OCI-LY7 (cell line): ENCODE measurements at regions not wholly inside any gene's neighbourhood (a gene's known extent, or its start where the extent isn't known, plus 50 kb on each side); places are given as distances from the start of the nearest gene placed in this dataset.

ENCODE experiments used
- BruUV-seq: library from RNA; stranded (reverse); fragments of 400-500 nt; replicated peaks from 2 replicates; lab custom pipeline; 2021; lab: Mats Ljungman, UMichigan
- CTCF ChIA-PET: fragments of 300-600 bp; sonication (Branson Sonifier 250); formaldehyde crosslinking; loops from one replicate; lab custom pipeline; 2022; ENCODE audit warnings: antibody characterized with exemption; ENCODE audit not compliant: unreplicated experiment; lab: Charles Lee
- POLR2A ChIA-PET: fragments of 300-600 bp; sonication (Branson Sonifier 250); formaldehyde crosslinking; loops from one replicate; lab custom pipeline; 2022; ENCODE audit warnings: antibody characterized with exemption; lab: Charles Lee
- DNase-seq: peaks from one replicate; pipeline ENCODE4 v3.0.0-alpha.2; 2015; ENCODE audit warnings: low spot score
- H2AFZ ChIP-seq: fragments of 200-600 bp; sonication (generic), shearing (Covaris generic); 2 replicates; pipeline ENCODE4 v1.6.1; 2014; ENCODE audit warnings: mild to moderate bottlenecking, antibody characterized with exemption, low read length, moderate library complexity
- H3K27ac ChIP-seq: fragments of 200-600 bp; sonication (generic); 2 replicates; pipeline ENCODE4 v1.5.1; 2014; ENCODE audit warnings: mixed run types, low read depth, mild to moderate bottlenecking, moderate library complexity, low read length, inconsistent platforms; ENCODE audit not compliant: poor library complexity, severe bottlenecking
- H3K36me3 ChIP-seq: fragments of 200-600 bp; sonication (generic); 2 replicates; pipeline ENCODE4 v1.6.1; 2014; ENCODE audit warnings: mild to moderate bottlenecking, antibody characterized with exemption, low read length, moderate library complexity, mixed read lengths; ENCODE audit not compliant: insufficient read depth
- H3K4me1 ChIP-seq: fragments of 200-600 bp; sonication (generic); 2 replicates; pipeline ENCODE4 v1.5.1; 2014; ENCODE audit warnings: mild to moderate bottlenecking, low read length; ENCODE audit not compliant: insufficient read depth, poor library complexity, severe bottlenecking
- H3K4me2 ChIP-seq: fragments of 200-600 bp; sonication (generic); 2 replicates; pipeline ENCODE4 v1.6.1; 2014; ENCODE audit warnings: mild to moderate bottlenecking, low read length
- H3K4me3 ChIP-seq: fragments of 200-600 bp; sonication (generic); 2 replicates; pipeline ENCODE4 v1.5.1; 2014; ENCODE audit warnings: mild to moderate bottlenecking, low read depth, low read length; ENCODE audit not compliant: poor library complexity, severe bottlenecking
- H3K79me2 ChIP-seq: fragments of 200-600 bp; sonication (generic); 2 replicates; pipeline ENCODE4 v1.6.1; 2016; ENCODE audit warnings: low read depth, mild to moderate bottlenecking, low read length, moderate library complexity, mixed read lengths; ENCODE audit not compliant: insufficient read depth
- H3K9me2 ChIP-seq: fragments of 200-600 bp; sonication (generic); 2 replicates; pipeline ENCODE4 v1.6.1; 2016; ENCODE audit warnings: mild to moderate bottlenecking, low read length, mixed read lengths; ENCODE audit not compliant: insufficient read depth
- H3K9me3 ChIP-seq: fragments of 200-600 bp; sonication (generic); 2 replicates; pipeline ENCODE4 v1.6.1; 2014; ENCODE audit warnings: mild to moderate bottlenecking, mixed run types, low read length, mixed read lengths
- H4K20me1 ChIP-seq: fragments of 200-600 bp; sonication (generic); 2 replicates; pipeline ENCODE4 v1.6.1; 2014; ENCODE audit warnings: mild to moderate bottlenecking, antibody characterized with exemption, low read length, moderate library complexity, mixed read lengths; ENCODE audit not compliant: insufficient read depth
- CTCF ChIP-seq: fragments of 200-600 bp; sonication (generic); conservative IDR thresholded peaks from 2 replicates; pipeline ENCODE4 v1.5.1; 2014; ENCODE audit warnings: mild to moderate bottlenecking, antibody characterized with exemption, low read length, moderate library complexity, mixed read lengths
- EZH2phosphoT487 ChIP-seq: fragments of 200-600 bp; sonication (generic); IDR thresholded peaks from 2 replicates; pipeline ENCODE4 v1.6.1; 2018; ENCODE audit warnings: low read depth, borderline replicate concordance, mild to moderate bottlenecking, mixed run types, antibody characterized with exemption, low read length, moderate library complexity, mixed read lengths
- intact Hi-C: fragments of 100-400 bp; cut with micrococcal nuclease; formaldehyde crosslinking; loops from one replicate; pipeline ENCODE4 v1.10.0; 2022; ENCODE audit not compliant: unreplicated experiment

GRCh38 chr2:149766339-149766738, 178.8 kb upstream of the MMADHC start:
- Histone ChIP-seq H3K36me3 (no peaks in the 10 kb centered on the region), H4K20me1 (no peaks in the 10 kb centered on the region), H3K9me3 (no peaks in the 10 kb centered on the region), H3K79me2 (no peaks in the 10 kb centered on the region), H3K4me2 (no peak overlapping the region), H3K27ac (no peak overlapping the region), H3K9me2 (no peaks in the 10 kb centered on the region), H3K4me1 (no peaks in the 10 kb centered on the region), H2AFZ (no peak overlapping the region), H3K4me3 (no peak overlapping the region)
- BruUV-seq = no TSS peak
- TF ChIP-seq CTCF = no peak
- TF ChIP-seq EZH2phosphoT487 = no peak
- POLR2A ChIA-PET = no interaction called here
- CTCF ChIA-PET = no interaction called here
- no peak for DNase-seq
- intact Hi-C loops = no loop called here

GRCh38 chr2:149765636-149766035, 178.1 kb upstream of the MMADHC start:
- CTCF ChIA-PET = no interaction called here
- H2AFZ ChIP-seq = no peak overlapping the region
- H3K27ac ChIP-seq = no peak overlapping the region
- intact Hi-C loops = no loop called here
- DNase-seq = no peak
- TF ChIP-seq CTCF = no peak
- no peak for TF ChIP-seq EZH2phosphoT487
- no peaks in the 10 kb centered on the region for H3K4me1 ChIP-seq
- BruUV-seq = no TSS peak
- H3K79me2 ChIP-seq = no peaks in the 10 kb centered on the region
- H3K4me3 ChIP-seq = no peak overlapping the region
- POLR2A ChIA-PET = no interaction called here
- H3K4me2 ChIP-seq = no peak overlapping the region
- no peaks in the 10 kb centered on the region for H3K36me3 ChIP-seq
- no peaks in the 10 kb centered on the region for H3K9me2 ChIP-seq
- H4K20me1 ChIP-seq = no peaks in the 10 kb centered on the region
- H3K9me3 ChIP-seq = no peaks in the 10 kb centered on the region

DNA sequence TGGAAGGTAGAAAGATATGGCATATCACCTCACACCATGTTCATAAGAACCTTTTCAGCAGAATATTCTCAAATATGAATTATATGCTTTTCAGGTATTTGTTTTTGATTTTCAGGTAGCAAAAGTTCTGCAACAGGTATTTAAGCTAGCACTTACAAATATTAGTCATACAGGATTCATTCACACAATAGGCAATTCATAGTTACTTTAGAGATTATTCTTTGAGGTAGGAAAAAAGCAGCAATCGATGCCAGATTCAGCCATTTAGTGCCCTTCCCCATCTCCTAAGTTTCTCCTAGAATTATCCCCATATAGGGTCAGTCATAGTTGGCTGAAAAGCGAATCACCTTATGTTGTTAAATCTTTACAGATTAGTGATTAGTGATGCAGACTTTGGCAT, 177.4 kb upstream of the MMADHC start:
- Histone ChIP-seq H3K27ac (no peak overlapping the region), H3K9me3 (no peaks in the 10 kb centered on the region), H2AFZ (no peak overlapping the region), H3K79me2 (no peaks in the 10 kb centered on the region), H3K9me2 (no peaks in the 10 kb centered on the region), H3K36me3 (no peaks in the 10 kb centered on the region), H3K4me1 (no peaks in the 10 kb centered on the region), H4K20me1 (no peaks in the 10 kb centered on the region), H3K4me2 (no peak overlapping the region), H3K4me3 (no peak overlapping the region)
- ChIA-PET POLR2A (no interaction called here), CTCF (no interaction called here)
- no TSS peak for BruUV-seq
- TF ChIP-seq EZH2phosphoT487 (no peak), CTCF (no peak)
- DNase-seq = no peak
- intact Hi-C loops = no loop called here
